Fibroblast of lung (primary cell): ENCODE measurements at regions not wholly inside any gene's neighbourhood (a gene's known extent, or its start where the extent isn't known, plus 50 kb on each side); places are given as distances from the start of the nearest gene placed in this dataset.

Source experiments
- DNase-seq, 2 donors: peaks; one replicate each; pipeline versions ENCODE4 v3.0.0 to v3.0.0-alpha.2; 2010; ENCODE audit warnings: low read depth in 2 of 2
- H2AFZ ChIP-seq: 2 replicates; pipeline ENCODE4 v1.5.1; 2012; ENCODE audit warnings: low read length, control low read depth, inconsistent platforms
- H3K27ac ChIP-seq: 2 replicates; pipeline ENCODE4 v1.5.1; 2011; ENCODE audit warnings: low read length, control low read depth; ENCODE audit not compliant: insufficient read depth
- H3K27me3 ChIP-seq: 2 replicates; pipeline ENCODE4 v1.5.1; 2011; ENCODE audit warnings: mild to moderate bottlenecking, low read length; ENCODE audit not compliant: control insufficient read depth, insufficient read depth
- H3K36me3 ChIP-seq: 2 replicates; pipeline ENCODE4 v1.5.1; 2011; ENCODE audit warnings: low read length; ENCODE audit not compliant: control insufficient read depth, insufficient read depth
- H3K4me1 ChIP-seq: 2 replicates; pipeline ENCODE4 v1.5.1; 2011; ENCODE audit warnings: low read length; ENCODE audit not compliant: control insufficient read depth, insufficient read depth; ENCODE audit errors: extremely low read depth
- H3K4me2 ChIP-seq: 2 replicates; pipeline ENCODE4 v1.5.1; 2011; ENCODE audit warnings: low read length, control low read depth; ENCODE audit not compliant: insufficient read depth; ENCODE audit errors: extremely low read depth
- H3K4me3 ChIP-seq, 4 experiments: fragments of 200-600 bp in 1 of 4; sonication (generic) in 1 of 4; replicated peaks in 1 of 4; 2 replicates each; pipeline ENCODE4 v1.5.1; 2011 to 2016; ENCODE audit warnings: low read length in 4 of 4, low read depth in 3 of 4, mild to moderate bottlenecking in 3 of 4, control low read depth in 2 of 4, inconsistent platforms in 1 of 4, mixed read lengths in 1 of 4; ENCODE audit not compliant: insufficient read depth in 1 of 4; ENCODE audit errors: control extremely low read depth in 1 of 4
- H3K79me2 ChIP-seq: 2 replicates; pipeline ENCODE4 v1.5.1; 2012; ENCODE audit warnings: mild to moderate bottlenecking, low read length, inconsistent platforms; ENCODE audit not compliant: control insufficient read depth, insufficient read depth
- H3K9ac ChIP-seq: 2 replicates; pipeline ENCODE4 v1.5.1; 2011; ENCODE audit warnings: mild to moderate bottlenecking, low read length, control low read depth; ENCODE audit not compliant: insufficient read depth
- H3K9me3 ChIP-seq: 2 replicates; pipeline ENCODE4 v1.5.1; 2012; ENCODE audit warnings: low read depth, low read length; ENCODE audit not compliant: control insufficient read depth, insufficient read depth
- H4K20me1 ChIP-seq: 2 replicates; pipeline ENCODE4 v1.5.1; 2011; ENCODE audit warnings: low read length; ENCODE audit not compliant: control insufficient read depth, insufficient read depth; ENCODE audit errors: extremely low read depth
- CTCF ChIP-seq, 2 donors: IDR thresholded peaks in 1 of 2; conservative IDR thresholded peaks in 1 of 2; 1 replicate in 1 of 2; 2 replicates in 1 of 2; pipeline ENCODE4 v1.5.1; 2011 to 2012; ENCODE audit warnings: low read length in 2 of 2, control low read depth in 1 of 2, inconsistent platforms in 1 of 2, low read depth in 1 of 2, mild to moderate bottlenecking in 1 of 2
- EZH2 ChIP-seq: IDR thresholded peaks from 2 replicates; pipeline ENCODE4 v1.5.1; 2012; ENCODE audit warnings: low read length, control low read depth, mild to moderate bottlenecking; ENCODE audit errors: missing control alignments

GRCh38 chr6:131510094-131510493 is 62.9 kb upstream of the ARG1 start:
- H3K4me2 ChIP-seq = no peak overlapping the region
- no peaks in the 10 kb centered on the region for H3K36me3 ChIP-seq
- H3K79me2 ChIP-seq = no peaks in the 10 kb centered on the region
- H3K4me3 ChIP-seq = no peak overlapping the region
- H3K27ac ChIP-seq = no peak overlapping the region
- H3K9me3 ChIP-seq = no peaks in the 10 kb centered on the region
- H3K9ac ChIP-seq = no peak overlapping the region
- TF ChIP-seq EZH2 (no peak), CTCF (conservative IDR thresholded peaks at IDR 0.05 in 1 of 2, IDR thresholded peaks at IDR 0.05 in 1 of 2; ENCODE audit: low read depth in 1 of 2, low read length in 2 of 2) (no peak)
- H2AFZ ChIP-seq = no peak overlapping the region
- no peak for DNase-seq
- no peaks in the 10 kb centered on the region for H4K20me1 ChIP-seq
- no peaks in the 10 kb centered on the region for H3K4me1 ChIP-seq
- H3K27me3 ChIP-seq = no peaks in the 10 kb centered on the region

GRCh38 chr6:131510591-131510990 is 62.4 kb upstream of the ARG1 start:
- Histone ChIP-seq H2AFZ (no peak overlapping the region), H3K4me2 (no peak overlapping the region), H3K79me2 (no peaks in the 10 kb centered on the region), H3K36me3 (no peaks in the 10 kb centered on the region), H4K20me1 (no peaks in the 10 kb centered on the region), H3K9ac (no peak overlapping the region), H3K4me1 (no peaks in the 10 kb centered on the region), H3K9me3 (no peaks in the 10 kb centered on the region), H3K4me3 (no peak overlapping the region), H3K27me3 (no peaks in the 10 kb centered on the region), H3K27ac (no peak overlapping the region)
- TF ChIP-seq CTCF (conservative IDR thresholded peaks at IDR 0.05 in 1 of 2, IDR thresholded peaks at IDR 0.05 in 1 of 2; ENCODE audit: low read depth in 1 of 2, low read length in 2 of 2) (no peak), EZH2 (no peak)
- no peak for DNase-seq

DNA sequence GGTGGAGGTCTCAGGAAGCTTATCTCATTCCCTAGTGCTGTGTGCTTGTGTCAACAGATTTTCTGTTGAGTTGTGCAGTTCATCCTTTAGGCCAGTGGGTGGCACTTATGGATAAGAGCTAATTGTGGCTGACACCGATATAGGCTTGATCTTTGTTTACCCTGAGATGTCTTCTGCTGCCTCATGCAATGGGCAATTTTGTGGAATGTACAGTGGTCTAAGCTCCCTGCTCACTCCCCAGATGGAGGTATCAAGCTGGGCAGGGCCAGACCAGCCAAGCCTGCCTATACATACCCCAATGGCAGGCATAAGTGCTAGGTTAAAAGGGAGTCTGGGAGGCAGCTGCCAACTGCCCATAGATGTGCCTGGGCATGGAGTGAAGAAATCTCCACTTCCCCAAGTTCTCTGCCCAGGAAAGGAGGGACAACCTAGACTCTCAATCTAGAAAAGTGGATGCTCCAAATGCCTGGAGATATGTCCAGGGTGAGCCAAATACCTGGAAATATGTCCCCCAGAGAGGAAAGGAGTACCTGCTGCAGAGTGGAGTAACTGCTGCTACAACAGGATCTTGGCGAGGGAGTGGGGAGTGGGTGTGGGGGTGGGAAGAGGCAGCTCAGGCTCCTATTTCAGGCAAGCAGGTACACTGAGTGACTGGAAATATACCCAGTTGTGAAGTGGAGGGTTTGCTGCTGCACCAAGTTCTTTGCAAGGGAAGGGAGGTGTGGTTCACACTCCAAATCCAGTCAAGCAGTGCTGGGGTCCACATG is 53.2 kb upstream of the ARG1 start:
- H2AFZ ChIP-seq = no peak overlapping the region

More for the DNA sequence above, 53.2 kb upstream of the ARG1 start:
- Histone ChIP-seq H3K27me3 (no peaks in the 10 kb centered on the region), H3K79me2 (no peaks in the 10 kb centered on the region), H3K4me2 (no peak overlapping the region), H4K20me1 (no peaks in the 10 kb centered on the region), H3K9ac (no peak overlapping the region), H3K9me3 (no peaks in the 10 kb centered on the region), H3K4me1 (no peaks in the 10 kb centered on the region), H3K4me3 (no peak overlapping the region), H3K36me3 (no peaks in the 10 kb centered on the region), H3K27ac (no peak overlapping the region)
- TF ChIP-seq EZH2 (no peak), CTCF (conservative IDR thresholded peaks at IDR 0.05 in 1 of 2, IDR thresholded peaks at IDR 0.05 in 1 of 2; ENCODE audit: low read depth in 1 of 2, low read length in 2 of 2) (peak; percentile 63 to 79)
- DNase-seq = peak; percentile 38 to 51
